Pancreas (tissue), 10 donors: ENCODE measurements at regions not wholly inside any gene's neighbourhood (a gene's known extent, or its start where the extent isn't known, plus 50 kb on each side); places are given as distances from the start of the nearest gene placed in this dataset.
A peak's percentile ranks its signal among the peaks of the same experiment; 100 is the strongest.

Experiments
- ATAC-seq, 4 donors: fragments of 200-7000 bp; cut with Tn5 transposase; one replicate each; pipeline versions ENCODE4 v1.8.0 to v1.9.1; 2020; ENCODE audit warnings: mild to moderate bottlenecking in 4 of 4, moderate library complexity in 4 of 4
- DNase-seq, 6 donors: peaks; one replicate each; pipeline ENCODE4 v3.0.0-alpha.2; 2020
- FAIRE-seq: peaks from 2 replicates; lab custom pipeline; 2012; peaks lifted over from hg19 to GRCh38; lab: Jason Lieb, UNC
- H3K27ac ChIP-seq, 4 donors: fragments of 200-600 bp; sonication (generic); 1 replicate in 3 of 4; 2 replicates in 1 of 4; pipeline versions ENCODE4 v1.5.0 to v1.8.0; 2020
- H3K27me3 ChIP-seq, 4 donors: fragments of 200-600 bp; one replicate each; pipeline ENCODE4 v1.8.0; 2021
- H3K36me3 ChIP-seq, 3 donors: fragments of 200-600 bp; sonication (generic) in 1 of 3; one replicate each; pipeline versions ENCODE4 v1.5.0 to v1.8.0; 2020 to 2021
- H3K4me1 ChIP-seq, 3 donors: fragments of 200-600 bp; one replicate each; pipeline ENCODE4 v1.8.0; 2021
- H3K4me3 ChIP-seq, 4 donors: fragments of 200-600 bp; sonication (generic) in 2 of 4; one replicate each; pipeline versions ENCODE4 v1.5.0 to v1.8.0; 2020 to 2021
- H3K9me3 ChIP-seq, 4 donors: fragments of 200-600 bp; one replicate each; pipeline ENCODE4 v1.8.0; 2021
- CTCF ChIP-seq, 4 donors: fragments of 200-600 bp; sonication (generic) in 3 of 4; IDR thresholded peaks; one replicate each; pipeline versions ENCODE4 v1.5.0 to v1.8.0; 2021; ENCODE audit warnings: antibody characterized with exemption in 4 of 4
- WGBS, 2 donors: extraction: QIAGEN DNeasy Blood & Tissue Kit; methylation state at CpG; one replicate each; pipeline ENCODE4 v1.1.7; 2013; 5-methylcytosine and 5-hydroxymethylcytosine counted together
- intact Hi-C, 3 donors: fragments of 100-400 bp; cut with DNase I; formaldehyde crosslinking; loops; one replicate each; pipeline versions ENCODE4 v1.11.1 to v1.14.2; 2022
- donor health status: healthy with polysubstance abuse.
- donor health status: DM: no; HTN: no; CAD: no; lungs with moderate emphysema.
- donor health status: DM: no; HTN: no; CAD: no.
- donor health status: control.
- donor health status: control.
- donor health status: Bipolar disorder and iron deficiency.
- donor health status: DM: yes; HTN: yes; CAD: no.
- donor health status: DM: no; HTN: no; CAD: no.
- donor health status: DM: no; HTN: no; CAD: no.
- donor health status: DM: yes; HTN: yes; CAD: no.

DNA sequence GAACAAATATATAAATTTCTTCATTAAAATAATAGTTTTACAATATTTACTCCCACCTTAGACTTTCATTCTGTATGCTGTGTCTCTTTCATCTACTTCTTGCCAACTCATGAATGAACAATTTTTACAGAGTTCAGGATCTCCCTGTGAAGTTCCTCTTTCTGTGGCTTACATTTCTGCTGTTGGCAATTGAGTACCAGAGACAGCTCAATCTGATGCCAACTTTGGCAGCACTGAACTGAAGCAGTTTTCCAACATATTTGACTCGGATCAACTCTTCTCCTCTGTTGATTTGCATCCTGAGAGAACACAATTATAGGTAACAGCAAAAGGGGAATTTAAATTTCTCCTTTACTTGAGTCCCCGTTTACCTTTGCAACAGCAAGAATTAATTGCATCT lies 1262.2 kb downstream of the EFNA5 start:
- WGBS, 2 donors: 44 to 46% methylated on average over 2 of the region's 2 CpGs
- Histone ChIP-seq H3K27me3 (no peaks in the 10 kb centered on the region), H3K4me1 (no peaks in the 10 kb centered on the region), H3K36me3 (no peaks in the 10 kb centered on the region), H3K9me3 (no peaks in the 10 kb centered on the region), H3K4me3 (no peak overlapping the region), H3K27ac (no peak overlapping the region)
- no peak for TF ChIP-seq CTCF (IDR thresholded peaks at IDR 0.05)
- FAIRE-seq (no peak), DNase-seq (no peak), ATAC-seq (no peak)
- intact Hi-C loops: no loop called here

DNA sequence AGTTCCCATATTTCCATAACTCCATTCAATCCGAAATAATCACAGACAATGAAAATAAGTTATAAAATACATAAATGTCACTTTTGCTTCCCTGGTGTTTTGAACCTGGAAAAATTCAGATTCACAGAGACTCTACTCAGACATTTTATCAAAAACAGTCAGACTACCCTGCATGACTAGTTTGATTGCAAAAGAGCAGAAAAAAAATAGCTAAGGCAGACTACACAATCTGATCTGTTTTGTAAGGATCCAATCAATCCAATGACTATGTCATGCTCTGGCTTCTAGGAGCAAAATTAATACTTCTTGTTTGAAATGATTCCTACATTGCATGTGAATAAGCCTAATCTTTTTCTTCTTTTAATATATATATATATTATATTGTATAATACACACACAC lies 1262.6 kb downstream of the EFNA5 start:
- no peak for TF ChIP-seq CTCF (IDR thresholded peaks at IDR 0.05)
- Histone ChIP-seq H3K9me3 (no peaks in the 10 kb centered on the region), H3K27me3 (no peaks in the 10 kb centered on the region), H3K4me3 (no peak overlapping the region), H3K27ac (no peak overlapping the region), H3K36me3 (no peaks in the 10 kb centered on the region), H3K4me1 (no peaks in the 10 kb centered on the region)
- intact Hi-C loops: no loop called here
- 34 to 57% methylated on average over 1 of the region's 1 CpG for WGBS, 2 donors
- DNase-seq (no peak), ATAC-seq (no peak), FAIRE-seq (no peak)

- ATAC-seq: no peak
- Histone ChIP-seq H3K36me3 (no peaks in the 10 kb centered on the region), H3K27me3 (no peaks in the 10 kb centered on the region), H3K4me3 (no peak overlapping the region), H3K27ac (no peak overlapping the region), H3K4me1 (no peaks in the 10 kb centered on the region), H3K9me3 (no peaks in the 10 kb centered on the region)
- no peak for TF ChIP-seq CTCF (IDR thresholded peaks at IDR 0.05)
- no peak for DNase-seq
- WGBS, 2 donors: 42 to 49% methylated on average over 2 of the region's 2 CpGs
- FAIRE-seq: no peak
- intact Hi-C loops: no loop called here
Observed at GRCh38 chr5:106401561-106401960, 1269.2 kb downstream of the EFNA5 start.

DNA sequence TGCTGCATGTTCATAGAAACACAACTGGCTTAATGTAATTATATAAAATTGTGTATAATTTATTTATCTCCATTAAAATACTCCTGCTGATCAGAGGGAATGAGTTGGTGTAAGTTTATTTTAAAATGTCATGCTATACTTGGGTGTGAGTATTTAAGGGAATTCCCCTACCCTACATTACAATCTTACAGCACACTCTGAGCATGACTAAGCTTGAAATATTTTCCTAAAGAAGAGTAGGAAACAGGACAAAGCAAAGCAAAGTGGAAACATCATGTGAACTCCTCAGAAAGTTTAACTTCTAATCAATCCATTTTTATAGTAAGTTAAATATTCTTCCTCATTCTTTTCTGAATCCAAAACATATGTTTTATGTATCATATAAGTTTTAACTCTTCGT lies 1271.3 kb downstream of the EFNA5 start:
- intact Hi-C loops: no loop called here
- no peak overlapping the region for H3K27ac ChIP-seq
- no peak for TF ChIP-seq CTCF (IDR thresholded peaks at IDR 0.05)
- H3K4me3 ChIP-seq: no peak overlapping the region
- no peak for DNase-seq
- no peaks in the 10 kb centered on the region for H3K36me3 ChIP-seq
- H3K9me3 ChIP-seq: no peaks in the 10 kb centered on the region
- H3K4me1 ChIP-seq: no peaks in the 10 kb centered on the region
- no peak for ATAC-seq
- no peak for FAIRE-seq
- WGBS, 2 donors: 52 to 63% methylated on average over 1 of the region's 1 CpG
- H3K27me3 ChIP-seq: no peaks in the 10 kb centered on the region

GRCh38 chr5:106397700-106398099 lies 1273.0 kb downstream of the EFNA5 start:
- Histone ChIP-seq H3K9me3 (no peaks in the 10 kb centered on the region), H3K27me3 (no peaks in the 10 kb centered on the region), H3K27ac (no peak overlapping the region), H3K4me1 (no peaks in the 10 kb centered on the region), H3K4me3 (no peak overlapping the region), H3K36me3 (no peaks in the 10 kb centered on the region)
- TF ChIP-seq CTCF (IDR thresholded peaks at IDR 0.05): no peak
- FAIRE-seq: no peak
- ATAC-seq: peak in 2 of 4 donors; percentile 22 to 39
- intact Hi-C loops: no loop called here
- 28 to 46% methylated on average over 1 of the region's 1 CpG for WGBS, 2 donors
- DNase-seq: no peak
